ENCODE measurements at regions not wholly inside any gene's neighbourhood (a gene's known extent, or its start where the extent isn't known, plus 50 kb on each side); places are given as distances from the start of the nearest gene placed in this dataset.
A peak's percentile ranks its signal among the peaks of the same experiment; 100 is the strongest.

- H3K27me3 ChIP-seq = no peaks in the 10 kb centered on the region
- H3K79me2 ChIP-seq (ENCODE audit: low read depth) = no peaks in the 10 kb centered on the region
- no peak overlapping the region for H3K4me3 ChIP-seq
- TF ChIP-seq EZH2 (IDR thresholded peaks at IDR 0.05) = no peak
- H3K4me1 Mint-ChIP-seq = no peaks in the 10 kb centered on the region
- no peak overlapping the region for H2AFZ ChIP-seq (replicated peaks)
- H3F3A ChIP-seq (ENCODE audit: low read depth) = peaks cover 4% of the 10 kb centered on the region
- peaks cover 3% of the 10 kb centered on the region for H3K27me3 Mint-ChIP-seq (ENCODE audit: insufficient read depth, low read depth)
- no peak overlapping the region for H3K27ac ChIP-seq
- H4K20me1 ChIP-seq (ENCODE audit: low read depth) = no peaks in the 10 kb centered on the region
- no peak overlapping the region for H3K4me3 Mint-ChIP-seq
- no peak overlapping the region for H3K27ac Mint-ChIP-seq
- no peak overlapping the region for H3K4me2 ChIP-seq
- no peak for DNase-seq (ENCODE audit: low spot score)
- H3K36me3 ChIP-seq = no peaks in the 10 kb centered on the region
- peaks cover 4% of the 10 kb centered on the region for H3K4me1 ChIP-seq
- H3K9me3 ChIP-seq (ENCODE audit: low read depth) = no peaks in the 10 kb centered on the region
- no peaks in the 10 kb centered on the region for H3K9me3 Mint-ChIP-seq
- H3K9ac ChIP-seq = no peak overlapping the region
- H3K36me3 Mint-ChIP-seq = peaks cover 5% of the 10 kb centered on the region
Measured at GRCh38 chr15:81948751-81949150, 97.1 kb downstream of the MEX3B start.

GRCh38 chr15:81948222-81948621 is 97.6 kb downstream of the MEX3B start:
- Histone ChIP-seq H3K4me2 (no peak overlapping the region), H3K36me3 (no peaks in the 10 kb centered on the region), H3K9me3 (ENCODE audit: low read depth) (no peaks in the 10 kb centered on the region), H2AFZ (replicated peaks) (no peak overlapping the region), H3K4me1 (peaks cover 4% of the 10 kb centered on the region), H4K20me1 (ENCODE audit: low read depth) (no peaks in the 10 kb centered on the region), H3K4me3 (no peak overlapping the region), H3F3A (ENCODE audit: low read depth) (peaks cover 4% of the 10 kb centered on the region), H3K9ac (no peak overlapping the region), H3K27me3 (no peaks in the 10 kb centered on the region), H3K79me2 (ENCODE audit: low read depth) (no peaks in the 10 kb centered on the region), H3K27ac (no peak overlapping the region)
- Mint-ChIP-seq H3K27ac (no peak overlapping the region), H3K27me3 (ENCODE audit: insufficient read depth, low read depth) (peaks cover 3% of the 10 kb centered on the region), H3K9me3 (no peaks in the 10 kb centered on the region), H3K4me1 (no peaks in the 10 kb centered on the region), H3K36me3 (peaks cover 5% of the 10 kb centered on the region), H3K4me3 (no peak overlapping the region)
- DNase-seq (ENCODE audit: low spot score) = no peak
- TF ChIP-seq CTCF (IDR thresholded peaks at IDR 0.05) = no peak
- TF ChIP-seq EZH2phosphoT487 (IDR thresholded peaks at IDR 0.05) = no peak
- TF ChIP-seq EZH2 (IDR thresholded peaks at IDR 0.05) = no peak

GRCh38 chr15:81947548-81947947 is 98.3 kb downstream of the MEX3B start:
- Histone ChIP-seq H3K4me1 (peaks cover 4% of the 10 kb centered on the region), H3K4me2 (no peak overlapping the region), H3K9ac (no peak overlapping the region), H4K20me1 (ENCODE audit: low read depth) (no peaks in the 10 kb centered on the region), H3K36me3 (no peaks in the 10 kb centered on the region), H3K27me3 (no peaks in the 10 kb centered on the region), H3K79me2 (ENCODE audit: low read depth) (no peaks in the 10 kb centered on the region), H3K27ac (no peak overlapping the region), H3K9me3 (ENCODE audit: low read depth) (no peaks in the 10 kb centered on the region), H3F3A (ENCODE audit: low read depth) (peaks cover 4% of the 10 kb centered on the region), H2AFZ (replicated peaks) (no peak overlapping the region), H3K4me3 (no peak overlapping the region)
- Mint-ChIP-seq H3K4me3 (no peak overlapping the region), H3K27ac (no peak overlapping the region), H3K27me3 (ENCODE audit: insufficient read depth, low read depth) (peaks cover 3% of the 10 kb centered on the region), H3K4me1 (no peaks in the 10 kb centered on the region), H3K9me3 (no peaks in the 10 kb centered on the region), H3K36me3 (peaks cover 5% of the 10 kb centered on the region)
- TF ChIP-seq CTCF (IDR thresholded peaks at IDR 0.05) = no peak
- TF ChIP-seq EZH2phosphoT487 (IDR thresholded peaks at IDR 0.05) = no peak
- TF ChIP-seq EZH2 (IDR thresholded peaks at IDR 0.05) = no peak
- DNase-seq (ENCODE audit: low spot score) = no peak

- Histone ChIP-seq H3K4me1 (peaks cover 10% of the 10 kb centered on the region), H4K20me1 (ENCODE audit: low read depth) (no peaks in the 10 kb centered on the region), H3K27me3 (no peaks in the 10 kb centered on the region), H3K27ac (no peak overlapping the region), H3K4me2 (no peak overlapping the region), H2AFZ (replicated peaks) (no peak overlapping the region), H3K79me2 (ENCODE audit: low read depth) (no peaks in the 10 kb centered on the region), H3K9ac (no peak overlapping the region), H3K9me3 (ENCODE audit: low read depth) (no peaks in the 10 kb centered on the region), H3K4me3 (no peak overlapping the region), H3F3A (ENCODE audit: low read depth) (peaks cover 4% of the 10 kb centered on the region), H3K36me3 (no peaks in the 10 kb centered on the region)
- Mint-ChIP-seq H3K4me3 (no peak overlapping the region), H3K27ac (peak overlapping the region; percentile 15), H3K27me3 (ENCODE audit: insufficient read depth, low read depth) (no peaks in the 10 kb centered on the region), H3K4me1 (peaks cover 7% of the 10 kb centered on the region), H3K9me3 (peaks cover under 1% of the 10 kb centered on the region), H3K36me3 (peaks cover 3% of the 10 kb centered on the region)
- TF ChIP-seq EZH2phosphoT487 (IDR thresholded peaks at IDR 0.05) (no peak), EZH2 (IDR thresholded peaks at IDR 0.05) (no peak), CTCF (IDR thresholded peaks at IDR 0.05) (no peak)
- DNase-seq (ENCODE audit: low spot score) = peak; percentile 28
Measured at GRCh38 chr15:81945014-81945615, 100.7 kb downstream of the MEX3B start.

Data from neural progenitor cell (in vitro differentiated cells).